H9 (cell line): ENCODE measurements at regions not wholly inside any gene's neighbourhood (a gene's known extent, or its start where the extent isn't known, plus 50 kb on each side); places are given as distances from the start of the nearest gene placed in this dataset.

Experiments
- DNase-seq: peaks from one replicate; pipeline ENCODE4 v3.0.0-alpha.2; 2017
- H2AFZ ChIP-seq: one replicate; pipeline ENCODE4 v1.6.1; 2013; ENCODE audit warnings: mild to moderate bottlenecking, low read length, control low read depth, moderate library complexity
- H2AK5ac ChIP-seq: 2 replicates; pipeline ENCODE4 v1.6.1; 2013; ENCODE audit warnings: low read length, control low read depth, mixed read lengths; ENCODE audit not compliant: insufficient read length
- H2BK120ac ChIP-seq: one replicate; pipeline ENCODE4 v1.6.1; 2013; ENCODE audit warnings: low read depth, mild to moderate bottlenecking, low read length, control low read depth, inconsistent platforms; ENCODE audit not compliant: poor library complexity, severe bottlenecking
- H2BK12ac ChIP-seq: 2 replicates; pipeline ENCODE4 v1.6.1; 2013; ENCODE audit warnings: low read length, control low read depth, mixed read lengths, low read depth; ENCODE audit not compliant: insufficient read length
- H2BK15ac ChIP-seq: 2 replicates; pipeline ENCODE4 v1.6.1; 2013; ENCODE audit warnings: low read depth, low read length, control low read depth
- H2BK20ac ChIP-seq: one replicate; pipeline ENCODE4 v1.6.1; 2013; ENCODE audit warnings: low read depth, mild to moderate bottlenecking, low read length, control low read depth, inconsistent platforms; ENCODE audit not compliant: poor library complexity, severe bottlenecking
- H2BK5ac ChIP-seq: 2 replicates; pipeline ENCODE4 v1.6.1; 2013; ENCODE audit warnings: low read length, control low read depth, mixed read lengths; ENCODE audit not compliant: insufficient read length
- H3K14ac ChIP-seq: 2 replicates; pipeline ENCODE4 v1.6.1; 2013; ENCODE audit warnings: low read length, control low read depth; ENCODE audit not compliant: insufficient read depth
- H3K18ac ChIP-seq: 2 replicates; pipeline ENCODE4 v1.6.1; 2013; ENCODE audit warnings: low read depth, mild to moderate bottlenecking, mixed read lengths, low read length, control low read depth; ENCODE audit not compliant: insufficient read length
- H3K23ac ChIP-seq: 2 replicates; pipeline ENCODE4 v1.6.1; 2013; ENCODE audit warnings: low read length, control low read depth, mixed read lengths, low read depth; ENCODE audit not compliant: insufficient read length
- H3K23me2 ChIP-seq: 2 replicates; pipeline ENCODE4 v1.6.1; 2013; ENCODE audit warnings: low read depth, mild to moderate bottlenecking, mixed read lengths, low read length, control low read depth; ENCODE audit not compliant: insufficient read length, poor library complexity, severe bottlenecking
- H3K27ac ChIP-seq: 2 replicates; pipeline ENCODE4 v1.5.1; 2013; ENCODE audit warnings: low read length, control low read depth, mixed read lengths, low read depth; ENCODE audit not compliant: insufficient read length
- H3K27me3 ChIP-seq: 2 replicates; pipeline ENCODE4 v1.6.1; 2013; ENCODE audit warnings: low read length, control low read depth, inconsistent platforms; ENCODE audit not compliant: insufficient read depth
- H3K4ac ChIP-seq: 2 replicates; pipeline ENCODE4 v1.6.1; 2013; ENCODE audit warnings: low read depth, mild to moderate bottlenecking, control low read depth, inconsistent platforms, low read length, moderate library complexity
- H3K4me1 ChIP-seq: 2 replicates; pipeline ENCODE4 v1.6.1; 2013; ENCODE audit warnings: low read length, control low read depth, inconsistent platforms; ENCODE audit not compliant: insufficient read depth
- H3K4me2 ChIP-seq: 2 replicates; pipeline ENCODE4 v1.6.1; 2013; ENCODE audit warnings: low read length, control low read depth, mixed read lengths; ENCODE audit not compliant: insufficient read length, insufficient read depth
- H3K56ac ChIP-seq: 2 replicates; pipeline ENCODE4 v1.6.1; 2013; ENCODE audit warnings: low read depth, mild to moderate bottlenecking, mixed read lengths, low read length, control low read depth; ENCODE audit not compliant: insufficient read length
- H3K79me1 ChIP-seq: 2 replicates; pipeline ENCODE4 v1.6.1; 2013; ENCODE audit warnings: low read depth, mild to moderate bottlenecking, moderate library complexity, low read length, control low read depth, inconsistent platforms; ENCODE audit not compliant: insufficient read depth, poor library complexity, severe bottlenecking
- H3K79me2 ChIP-seq: 2 replicates; pipeline ENCODE4 v1.6.1; 2013; ENCODE audit warnings: low read length, control low read depth, inconsistent platforms; ENCODE audit not compliant: insufficient read depth
- H3K9ac ChIP-seq: 2 replicates; pipeline ENCODE4 v1.6.1; 2013; ENCODE audit warnings: low read length, control low read depth, mixed read lengths; ENCODE audit not compliant: insufficient read length; ENCODE audit errors: extremely low read depth
- H3K9me3 ChIP-seq: one replicate; pipeline ENCODE4 v1.6.1; 2013; ENCODE audit warnings: low read depth, low read length, inconsistent platforms; ENCODE audit not compliant: control insufficient read depth
- H3T11ph ChIP-seq: one replicate; pipeline ENCODE4 v1.6.1; 2013; ENCODE audit warnings: mild to moderate bottlenecking, low read length, control low read depth, inconsistent platforms
- H4K20me1 ChIP-seq: one replicate; pipeline ENCODE4 v1.6.1; 2013; ENCODE audit not compliant: control insufficient read depth, insufficient read length, insufficient read depth
- H4K5ac ChIP-seq: 2 replicates; pipeline ENCODE4 v1.6.1; 2013; ENCODE audit warnings: low read depth, mild to moderate bottlenecking, mixed read lengths, low read length, control low read depth; ENCODE audit not compliant: insufficient read length
- H4K8ac ChIP-seq: replicated peaks from 2 replicates; pipeline ENCODE4 v1.6.1; 2013; ENCODE audit warnings: low read length, control low read depth, mixed read lengths, low read depth; ENCODE audit not compliant: insufficient read length
- H4K91ac ChIP-seq: 2 replicates; pipeline ENCODE4 v1.6.1; 2013; ENCODE audit warnings: low read depth, mild to moderate bottlenecking, moderate library complexity, mixed read lengths, low read length, control low read depth; ENCODE audit not compliant: insufficient read length
- H3K27ac Mint-ChIP-seq, 3 experiments: 2 replicates in 2 of 3; 3 replicates in 1 of 3; pipeline ENCODE4 v1.8.0; 2020 to 2021; ENCODE audit warnings: mixed read lengths in 3 of 3, mild to moderate bottlenecking in 1 of 3, moderate library complexity in 1 of 3
- H3K27me3 Mint-ChIP-seq: 2 replicates; pipeline ENCODE4 v1.8.0; 2021; ENCODE audit warnings: low read depth, mild to moderate bottlenecking, moderate library complexity, mixed read lengths
- H3K36me3 Mint-ChIP-seq, 3 experiments: 2 replicates in 2 of 3; 3 replicates in 1 of 3; pipeline ENCODE4 v1.8.0; 2020 to 2021; ENCODE audit warnings: low read depth in 3 of 3, mixed read lengths in 3 of 3; ENCODE audit not compliant: insufficient read depth in 1 of 3
- H3K4me1 Mint-ChIP-seq, 2 experiments: 2 replicates each; pipeline ENCODE4 v1.8.0; 2020; ENCODE audit warnings: mixed read lengths in 2 of 2
- H3K4me3 Mint-ChIP-seq, 2 experiments: 2 replicates in 1 of 2; 3 replicates in 1 of 2; pipeline ENCODE4 v1.8.0; 2020 to 2021; ENCODE audit warnings: mild to moderate bottlenecking in 2 of 2, mixed read lengths in 2 of 2, moderate library complexity in 1 of 2
- H3K9me3 Mint-ChIP-seq, 2 experiments: 2 replicates in 1 of 2; 3 replicates in 1 of 2; pipeline ENCODE4 v1.8.0; 2020; ENCODE audit warnings: mild to moderate bottlenecking in 2 of 2, mixed read lengths in 2 of 2, moderate library complexity in 1 of 2
- CTCF ChIP-seq: fragments of 200-600 bp; sonication (generic); conservative IDR thresholded peaks from 3 replicates; pipeline ENCODE4 v1.8.0; 2021; ENCODE audit warnings: antibody characterized with exemption, mild to moderate bottlenecking
- WGBS: extraction: QIAGEN DNeasy Blood & Tissue Kit; methylation state at CpG from one replicate; pipeline ENCODE4 v1.1.7; 2013; ENCODE audit warnings: missing lambda C conversion rate, low lambda C conversion rate, mixed read lengths; ENCODE audit not compliant: insufficient read length; ENCODE audit errors: extremely low coverage; 5-methylcytosine and 5-hydroxymethylcytosine counted together

- Histone ChIP-seq H3K4ac (no peak overlapping the region), H3K23ac (no peak overlapping the region), H3K27me3 (no peaks in the 10 kb centered on the region), H2AFZ (no peak overlapping the region), H3K14ac (no peak overlapping the region), H2BK15ac (no peak overlapping the region), H2BK120ac (no peak overlapping the region), H3K79me1 (no peaks in the 10 kb centered on the region), H3K4me2 (no peak overlapping the region), H2AK5ac (no peak overlapping the region), H3K9ac (no peak overlapping the region), H3K56ac (no peak overlapping the region), H3K18ac (no peak overlapping the region), H2BK5ac (no peak overlapping the region), H3T11ph (no peak overlapping the region), H2BK20ac (no peak overlapping the region), H3K9me3 (no peaks in the 10 kb centered on the region), H2BK12ac (no peak overlapping the region), H3K27ac (no peak overlapping the region), H4K91ac (no peak overlapping the region), H4K20me1 (no peaks in the 10 kb centered on the region), H3K4me1 (no peaks in the 10 kb centered on the region), H3K23me2 (no peaks in the 10 kb centered on the region), H3K79me2 (no peaks in the 10 kb centered on the region), H4K5ac (no peak overlapping the region), H4K8ac (no peak overlapping the region)
- Mint-ChIP-seq H3K27ac (no peak overlapping the region), H3K36me3 (no peaks in the 10 kb centered on the region), H3K4me3 (no peak overlapping the region), H3K9me3 (no peaks in the 10 kb centered on the region), H3K4me1 (no peaks in the 10 kb centered on the region), H3K27me3 (peaks cover 19% of the 10 kb centered on the region)
- no CpG with 5 or more reads among the region's 11 CpGs for WGBS
- TF ChIP-seq CTCF, result no peak
- no peak for DNase-seq
Measured at GRCh38 chr6:1087154-1087843, 224.6 kb upstream of the FOXQ1 start.
